PC-3 (cell line): ENCODE measurements at regions not wholly inside any gene's neighbourhood (a gene's known extent, or its start where the extent isn't known, plus 50 kb on each side); places are given as distances from the start of the nearest gene placed in this dataset.

Experiments
- ATAC-seq: fragments of 200-7000 bp; cut with Tn5 transposase; 2 replicates; pipeline ENCODE4 v1.9.1; 2020; ENCODE audit warnings: mild to moderate bottlenecking, moderate library complexity
- BruUV-seq: library from RNA; stranded (reverse); fragments of 400-500 nt; replicated peaks from 2 replicates; lab custom pipeline; 2021; lab: Mats Ljungman, UMichigan
- CTCF ChIA-PET: fragments of 300-600 bp; sonication (Branson Sonifier 250); formaldehyde crosslinking; loops from one replicate; lab custom pipeline; 2022; ENCODE audit warnings: antibody characterized with exemption; lab: Charles Lee
- POLR2A ChIA-PET: fragments of 300-600 bp; sonication (Branson Sonifier 250); formaldehyde crosslinking; loops from one replicate; lab custom pipeline; 2022; ENCODE audit warnings: antibody characterized with exemption; ENCODE audit not compliant: unreplicated experiment; lab: Charles Lee
- DNase-seq: peaks from one replicate; pipeline ENCODE4 v3.0.0-alpha.2; 2015
- H2AFZ ChIP-seq: fragments of 300-600 bp; sonication (generic); 2 replicates; pipeline ENCODE4 v1.6.0; 2016; ENCODE audit warnings: antibody characterized with exemption, low read length
- H3F3A ChIP-seq: fragments of 300-600 bp; sonication (generic); one replicate; pipeline ENCODE4 v1.6.0; 2017; ENCODE audit warnings: antibody characterized with exemption, low read length, control low read depth, mild to moderate bottlenecking; ENCODE audit not compliant: unreplicated experiment
- H3K27ac ChIP-seq: fragments of 300-600 bp; sonication (generic); 2 replicates; pipeline ENCODE4 v1.5.1; 2016; ENCODE audit warnings: mild to moderate bottlenecking, low read length
- H3K27me3 ChIP-seq: fragments of 300-600 bp; sonication (generic); 2 replicates; pipeline ENCODE4 v1.6.1; 2016; ENCODE audit warnings: low read length, mixed read lengths
- H3K36me3 ChIP-seq: fragments of 300-600 bp; sonication (generic); 2 replicates; pipeline ENCODE4 v1.6.1; 2016; ENCODE audit warnings: low read depth, mixed run types, low read length, mixed read lengths
- H3K4me1 ChIP-seq: fragments of 300-600 bp; sonication (generic); 2 replicates; pipeline ENCODE4 v1.5.1; 2016; ENCODE audit warnings: low read length; ENCODE audit not compliant: insufficient read depth
- H3K4me2 ChIP-seq: fragments of 300-600 bp; sonication (generic); 2 replicates; pipeline ENCODE4 v1.6.0; 2016; ENCODE audit warnings: low read length
- H3K4me3 ChIP-seq: fragments of 300-600 bp; sonication (generic); 2 replicates; pipeline ENCODE4 v1.5.1; 2016; ENCODE audit warnings: mild to moderate bottlenecking, low read length, mixed read lengths
- H3K79me2 ChIP-seq: fragments of 300-600 bp; sonication (generic); 2 replicates; pipeline ENCODE4 v1.6.1; 2017; ENCODE audit warnings: low read length, mixed read lengths
- H3K9ac ChIP-seq: fragments of 300-600 bp; sonication (generic); 2 replicates; pipeline ENCODE4 v1.6.0; 2016; ENCODE audit warnings: mild to moderate bottlenecking, low read length
- H3K9me2 ChIP-seq: fragments of 300-600 bp; sonication (generic); replicated peaks from 2 replicates; pipeline ENCODE4 v1.6.1; 2016; ENCODE audit warnings: mixed run types, low read length, mixed read lengths
- H3K9me3 ChIP-seq: fragments of 300-600 bp; sonication (generic); 2 replicates; pipeline ENCODE4 v1.6.1; 2016; ENCODE audit warnings: low read length, mixed read lengths
- H4K20me1 ChIP-seq: fragments of 300-600 bp; sonication (generic); 2 replicates; pipeline ENCODE4 v1.6.1; 2016; ENCODE audit warnings: low read length, mixed read lengths
- CTCF ChIP-seq: fragments of 300-600 bp; sonication (generic); conservative IDR thresholded peaks from 2 replicates; pipeline ENCODE4 v1.5.1; 2017; ENCODE audit warnings: antibody characterized with exemption, low read depth, mild to moderate bottlenecking, low read length
- EZH2 ChIP-seq: fragments of 300-600 bp; sonication (generic); IDR thresholded peaks from one replicate; pipeline ENCODE4 v1.6.1; 2017; ENCODE audit warnings: antibody characterized with exemption, mild to moderate bottlenecking, low read length; ENCODE audit not compliant: unreplicated experiment
- EZH2phosphoT487 ChIP-seq: fragments of 300-600 bp; sonication (generic); IDR thresholded peaks from 2 replicates; pipeline ENCODE4 v1.6.1; 2018; ENCODE audit warnings: mild to moderate bottlenecking, antibody characterized with exemption, low read length, borderline replicate concordance
- intact Hi-C: fragments of 100-400 bp; cut with micrococcal nuclease; formaldehyde crosslinking; loops from 2 replicates; pipeline ENCODE4 v1.9.0; 2023

- BruUV-seq = no TSS peak
- H3K27ac ChIP-seq = no peak overlapping the region
- no peaks in the 10 kb centered on the region for H3F3A ChIP-seq
- intact Hi-C loops = no loop called here
- no peaks in the 10 kb centered on the region for H3K79me2 ChIP-seq
- H3K9me3 ChIP-seq = no peaks in the 10 kb centered on the region
- H2AFZ ChIP-seq = no peak overlapping the region
- ATAC-seq (no peak), DNase-seq (no peak)
- no peaks in the 10 kb centered on the region for H3K36me3 ChIP-seq
- H3K9me2 ChIP-seq = no peaks in the 10 kb centered on the region
- H3K9ac ChIP-seq = no peak overlapping the region
- ChIA-PET CTCF (no interaction called here), POLR2A (no interaction called here)
- no peaks in the 10 kb centered on the region for H3K4me1 ChIP-seq
- no peak overlapping the region for H3K4me3 ChIP-seq
- no peak for TF ChIP-seq CTCF
- TF ChIP-seq EZH2 = no peak
- no peak for TF ChIP-seq EZH2phosphoT487
- peaks cover 16% of the 10 kb centered on the region for H3K27me3 ChIP-seq
- H4K20me1 ChIP-seq = no peaks in the 10 kb centered on the region
- H3K4me2 ChIP-seq = no peak overlapping the region
Observed at GRCh38 chr2:13252615-13253014, 535.9 kb downstream of the TRIB2 start.

GRCh38 chr2:13255485-13255884 lies 538.7 kb downstream of the TRIB2 start:
- BruUV-seq = no TSS peak
- intact Hi-C loops = no loop called here
- Histone ChIP-seq H3K4me3 (no peak overlapping the region), H3K9ac (no peak overlapping the region), H2AFZ (no peak overlapping the region), H3K4me2 (no peak overlapping the region), H3K36me3 (no peaks in the 10 kb centered on the region), H3F3A (no peaks in the 10 kb centered on the region), H3K27ac (no peak overlapping the region), H3K9me2 (no peaks in the 10 kb centered on the region), H3K9me3 (no peaks in the 10 kb centered on the region), H4K20me1 (no peaks in the 10 kb centered on the region), H3K79me2 (no peaks in the 10 kb centered on the region), H3K4me1 (no peaks in the 10 kb centered on the region), H3K27me3 (peaks cover 10% of the 10 kb centered on the region)
- ChIA-PET CTCF (no interaction called here), POLR2A (no interaction called here)
- TF ChIP-seq EZH2 = no peak
- TF ChIP-seq CTCF = no peak
- TF ChIP-seq EZH2phosphoT487 = no peak
- DNase-seq (no peak), ATAC-seq (no peak)

- Histone ChIP-seq H4K20me1 (no peaks in the 10 kb centered on the region), H3F3A (no peaks in the 10 kb centered on the region), H3K9ac (no peak overlapping the region), H3K9me3 (no peaks in the 10 kb centered on the region), H3K27me3 (peaks cover 5% of the 10 kb centered on the region; the same call in 1 of the 2 replicates), H3K9me2 (no peaks in the 10 kb centered on the region), H3K4me2 (no peak overlapping the region), H3K4me3 (no peak overlapping the region), H3K36me3 (no peaks in the 10 kb centered on the region), H3K79me2 (no peaks in the 10 kb centered on the region), H3K4me1 (no peaks in the 10 kb centered on the region), H2AFZ (no peak overlapping the region), H3K27ac (no peak overlapping the region)
- BruUV-seq = no TSS peak
- POLR2A ChIA-PET = no interaction called here
- no peak for TF ChIP-seq EZH2
- TF ChIP-seq EZH2phosphoT487 = no peak
- TF ChIP-seq CTCF = no peak
- no peak for ATAC-seq
- CTCF ChIA-PET = no interaction called here
- DNase-seq = peak; percentile 7
- intact Hi-C loops = no loop called here
Observed at GRCh38 chr2:13260402-13260801, 543.7 kb downstream of the TRIB2 start.
